ENCODE measurements at regions not wholly inside any gene's neighbourhood (a gene's known extent, or its start where the extent isn't known, plus 50 kb on each side); places are given as distances from the start of the nearest gene placed in this dataset.

DNA sequence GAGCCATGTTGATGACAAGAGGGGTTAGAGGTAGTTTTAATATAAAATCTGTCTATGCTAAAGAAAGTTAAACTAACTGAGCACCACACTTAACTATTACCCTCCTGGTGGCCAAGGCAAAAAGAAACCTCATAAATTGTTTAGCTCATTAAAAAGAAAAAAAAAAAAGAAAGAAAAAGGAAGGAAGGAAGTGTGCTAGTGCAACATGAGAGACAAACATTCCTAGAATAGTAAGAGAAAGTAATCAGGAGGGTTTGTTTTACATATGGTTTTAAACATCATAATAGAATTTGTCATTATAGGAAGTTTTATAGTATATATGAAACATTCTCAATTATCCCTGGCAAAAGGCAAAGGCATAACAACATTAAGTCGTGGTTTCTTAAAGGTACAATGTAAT lies 152.3 kb downstream of the SNX18 start:
- no peak for TF ChIP-seq ZNF274 (IDR thresholded peaks at IDR 0.05; ENCODE audit: low read depth, low read length)
- H3K4me3 ChIP-seq (ENCODE audit: low read length), result no peak overlapping the region

DNA sequence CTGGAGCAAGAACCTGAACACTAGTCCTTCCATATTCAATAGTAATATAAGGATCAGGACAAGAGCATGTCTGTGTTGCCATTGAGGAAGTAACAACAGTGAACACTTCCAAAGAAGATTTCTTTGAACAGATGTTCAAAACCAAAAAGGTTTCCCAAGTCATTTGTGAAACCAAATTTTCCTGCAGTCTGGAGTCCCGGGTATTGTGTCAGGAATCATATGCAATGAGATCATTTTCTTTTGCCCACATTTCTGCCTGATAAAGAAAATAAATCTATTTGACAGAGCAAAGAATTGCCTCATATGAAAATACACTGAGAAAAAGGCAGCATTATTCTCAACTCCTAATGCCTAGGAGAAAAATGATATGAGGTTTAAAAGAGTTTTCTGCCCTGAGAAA lies 151.7 kb downstream of the SNX18 start:
- TF ChIP-seq ZNF274 (IDR thresholded peaks at IDR 0.05; ENCODE audit: low read depth, low read length), result no peak
- no peak overlapping the region for H3K4me3 ChIP-seq (ENCODE audit: low read length)

DNA sequence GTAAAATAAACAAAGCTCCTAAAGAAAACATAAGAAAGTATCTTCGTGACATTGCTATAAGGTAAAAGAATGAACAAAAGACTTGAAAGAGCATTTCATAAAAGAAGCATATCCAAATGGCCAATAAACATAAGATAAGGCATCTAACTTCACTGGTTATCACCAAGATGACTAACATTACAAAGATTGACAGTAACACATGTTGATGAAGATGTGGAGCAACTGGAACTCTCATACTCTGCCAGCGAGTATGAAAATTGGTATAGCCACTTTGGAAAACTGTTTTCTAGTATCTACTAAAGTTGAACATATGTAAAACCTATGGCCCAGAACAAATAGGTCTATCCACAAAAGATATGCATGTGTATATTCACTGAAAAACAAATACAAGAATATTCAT lies 150.5 kb downstream of the SNX18 start:
- H3K4me3 ChIP-seq (ENCODE audit: low read length), result no peak overlapping the region

DNA sequence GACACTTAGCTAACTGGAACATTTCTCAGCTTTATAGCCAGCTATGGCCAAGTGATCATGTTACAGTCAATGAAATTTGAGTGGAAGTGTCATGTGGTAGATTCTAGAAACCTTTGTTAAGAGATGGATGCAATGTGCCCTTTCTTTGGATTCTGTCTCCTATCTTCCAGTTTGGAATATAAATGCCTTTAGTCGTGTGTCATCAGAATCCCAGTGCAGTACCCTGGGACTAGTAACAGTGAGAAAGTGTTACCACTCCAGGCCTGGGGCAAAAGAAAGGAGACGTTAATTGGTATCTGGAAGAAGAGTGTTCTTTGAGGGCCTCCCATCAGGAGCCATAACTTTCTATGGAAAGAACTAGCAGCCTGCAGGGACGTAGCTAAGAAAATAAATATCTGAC lies 149.6 kb downstream of the SNX18 start:
- H3K4me3 ChIP-seq (ENCODE audit: low read length), result no peak overlapping the region
- no peak for TF ChIP-seq ZNF274 (IDR thresholded peaks at IDR 0.05; ENCODE audit: low read depth, low read length)

More for the DNA sequence above, 150.5 kb downstream of the SNX18 start:
- TF ChIP-seq ZNF274 (IDR thresholded peaks at IDR 0.05; ENCODE audit: low read depth, low read length), result no peak

DNA sequence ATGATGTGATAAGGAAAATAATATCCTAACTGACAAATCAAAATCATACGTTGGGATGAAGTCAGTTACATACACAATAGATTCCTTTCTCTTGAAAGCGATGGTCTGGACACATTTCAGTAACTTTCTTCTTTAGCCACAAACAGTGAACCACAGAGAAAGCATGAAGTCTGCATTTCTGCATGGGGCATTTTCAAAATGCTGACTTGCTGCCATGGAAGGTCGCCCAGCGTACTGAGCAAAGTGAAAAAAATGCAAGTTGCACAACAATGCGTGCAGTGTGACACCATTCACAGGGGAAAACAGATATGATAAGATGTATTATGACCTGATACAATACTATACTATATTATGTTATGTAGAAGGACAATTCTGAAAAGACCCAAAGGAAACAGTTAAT lies 146.3 kb downstream of the SNX18 start:
- no peak overlapping the region for H3K4me3 ChIP-seq (ENCODE audit: low read length)
- TF ChIP-seq ZNF274 (IDR thresholded peaks at IDR 0.05; ENCODE audit: low read depth, low read length), result no peak

DNA sequence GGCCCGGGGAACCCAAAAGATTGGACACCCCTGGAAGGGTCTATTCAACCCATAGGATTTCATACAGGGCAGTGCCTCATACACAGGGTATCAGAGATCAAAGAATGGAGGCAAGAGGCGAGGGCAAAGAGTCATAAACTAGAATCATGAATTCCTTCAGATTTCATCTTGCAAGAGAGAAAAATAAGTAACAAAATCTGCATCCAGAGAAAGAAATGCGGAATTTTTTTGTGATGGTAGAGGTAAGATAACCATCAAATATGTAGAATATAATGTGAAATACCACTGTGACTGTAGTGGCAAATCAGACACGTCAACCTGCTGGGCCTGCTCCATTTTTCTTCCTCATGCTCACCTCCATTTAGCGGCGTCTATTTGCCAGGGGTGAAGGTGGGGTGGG lies 143.6 kb downstream of the SNX18 start:
- TF ChIP-seq ZNF274 (IDR thresholded peaks at IDR 0.05; ENCODE audit: low read depth, low read length), result no peak
- no peak overlapping the region for H3K4me3 ChIP-seq (ENCODE audit: low read length)

DNA sequence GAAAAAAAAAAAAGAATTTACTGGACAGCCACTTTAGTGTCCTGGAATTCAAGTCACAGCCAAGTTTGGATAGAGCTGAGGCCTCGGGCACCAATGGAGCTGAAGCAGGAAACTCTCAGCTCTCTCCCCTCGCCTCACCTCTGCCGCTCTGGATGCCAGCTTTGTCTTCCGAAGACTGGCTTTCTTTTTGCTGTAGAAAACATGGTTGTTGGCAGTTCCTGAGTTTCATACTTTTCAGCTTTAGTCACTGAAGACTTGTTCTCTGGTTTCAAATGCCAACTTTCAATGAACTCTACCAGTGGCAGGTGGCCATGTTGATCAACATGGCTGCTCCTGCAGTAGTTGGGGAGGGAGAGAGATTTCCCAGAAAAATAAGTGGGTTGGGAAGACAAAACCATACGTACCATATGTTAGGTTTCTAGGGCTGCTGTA lies 142.2 kb downstream of the SNX18 start:
- H3K4me3 ChIP-seq (ENCODE audit: low read length), result no peak overlapping the region
- no peak for TF ChIP-seq ZNF274 (IDR thresholded peaks at IDR 0.05; ENCODE audit: low read depth, low read length)

DNA sequence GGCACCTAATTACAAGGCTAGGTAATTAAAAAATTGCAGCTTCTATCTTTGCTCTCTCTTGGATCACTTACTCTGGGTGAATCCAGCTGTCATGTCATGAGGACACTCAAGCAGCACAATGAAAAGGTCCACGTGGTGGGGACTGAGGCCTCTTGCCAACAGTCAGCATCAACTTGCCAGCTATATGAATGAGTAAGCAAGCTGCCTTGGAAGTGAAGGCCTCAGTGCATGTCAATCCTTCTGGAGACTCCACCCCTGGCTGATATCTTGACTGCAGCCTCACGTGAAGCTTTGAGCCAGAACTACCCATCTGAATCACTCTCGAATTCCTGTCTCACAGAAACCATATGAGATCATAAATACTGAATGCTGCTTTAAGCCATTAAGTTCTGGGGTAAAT lies 140.5 kb downstream of the SNX18 start:
- no peak for TF ChIP-seq ZNF274 (IDR thresholded peaks at IDR 0.05; ENCODE audit: low read depth, low read length)

DNA sequence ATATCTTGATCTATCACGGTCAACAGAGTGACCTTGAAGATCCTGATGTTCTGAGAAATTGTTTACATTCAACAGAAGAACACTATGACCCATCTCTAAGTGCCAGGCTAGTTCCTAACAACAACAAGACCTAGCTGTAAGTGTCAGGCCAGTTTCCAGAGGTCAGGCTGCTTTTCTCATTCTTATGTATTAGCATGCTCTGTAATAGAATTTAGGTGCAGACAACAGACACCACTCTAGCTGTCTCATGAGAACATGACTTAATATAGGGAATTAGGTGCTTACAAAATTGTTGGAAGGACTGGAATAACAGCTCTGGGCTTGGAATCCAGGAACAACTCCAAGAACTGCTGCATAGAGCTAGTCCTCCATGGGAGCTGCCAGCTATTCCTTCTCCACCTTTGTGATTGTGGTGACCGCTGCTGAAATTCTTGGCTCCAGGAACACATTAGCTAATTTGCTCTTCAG lies 138.7 kb downstream of the SNX18 start:
- TF ChIP-seq ZNF274 (IDR thresholded peaks at IDR 0.05; ENCODE audit: low read depth, low read length), result no peak

More for the DNA sequence above, 140.5 kb downstream of the SNX18 start:
- H3K4me3 ChIP-seq (ENCODE audit: low read length), result no peak overlapping the region

DNA sequence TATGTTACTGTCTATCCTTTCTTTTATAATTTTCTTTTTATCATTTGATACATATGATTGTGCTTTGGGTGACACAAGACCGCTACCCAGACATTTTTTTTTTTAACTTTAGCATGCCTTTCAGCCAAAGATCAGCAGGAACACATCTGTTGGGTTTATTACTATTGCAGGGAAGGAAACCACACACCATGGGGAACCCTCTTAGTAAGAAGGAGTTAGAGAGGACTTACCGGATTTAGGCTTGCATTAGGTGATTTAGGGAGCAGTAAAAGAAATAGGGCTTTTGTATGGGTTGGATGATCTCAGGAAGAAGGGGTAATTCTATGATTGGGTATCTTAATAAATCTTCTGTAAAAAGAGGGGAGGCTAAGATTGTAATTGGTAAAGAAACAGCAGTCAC lies 138.2 kb downstream of the SNX18 start:
- no peak overlapping the region for H3K4me3 ChIP-seq (ENCODE audit: low read length)
- TF ChIP-seq ZNF274 (IDR thresholded peaks at IDR 0.05; ENCODE audit: low read depth, low read length), result no peak

More for the DNA sequence above, 138.7 kb downstream of the SNX18 start:
- H3K4me3 ChIP-seq (ENCODE audit: low read length), result no peak overlapping the region

DNA sequence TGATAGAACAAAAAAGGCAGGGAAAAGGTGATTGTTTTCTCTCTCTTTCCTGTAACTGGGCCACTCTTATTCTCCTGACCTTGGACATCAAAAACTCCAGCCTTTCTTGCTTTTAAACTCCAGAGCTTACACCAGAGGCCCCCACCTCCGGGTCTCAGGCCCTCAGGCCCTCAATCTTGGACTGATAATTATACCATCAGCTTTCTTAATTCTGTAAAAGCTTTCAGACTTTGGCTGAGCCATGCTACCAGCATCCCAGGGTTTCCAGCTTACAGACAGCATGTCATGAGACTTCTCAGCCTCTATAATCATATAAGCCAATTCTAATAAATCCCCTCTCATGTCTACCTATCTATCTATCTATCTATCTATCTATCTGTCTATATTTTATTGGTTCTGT lies 137.7 kb downstream of the SNX18 start:
- no peak for TF ChIP-seq ZNF274 (IDR thresholded peaks at IDR 0.05; ENCODE audit: low read depth, low read length)
- H3K4me3 ChIP-seq (ENCODE audit: low read length), result no peak overlapping the region

DNA sequence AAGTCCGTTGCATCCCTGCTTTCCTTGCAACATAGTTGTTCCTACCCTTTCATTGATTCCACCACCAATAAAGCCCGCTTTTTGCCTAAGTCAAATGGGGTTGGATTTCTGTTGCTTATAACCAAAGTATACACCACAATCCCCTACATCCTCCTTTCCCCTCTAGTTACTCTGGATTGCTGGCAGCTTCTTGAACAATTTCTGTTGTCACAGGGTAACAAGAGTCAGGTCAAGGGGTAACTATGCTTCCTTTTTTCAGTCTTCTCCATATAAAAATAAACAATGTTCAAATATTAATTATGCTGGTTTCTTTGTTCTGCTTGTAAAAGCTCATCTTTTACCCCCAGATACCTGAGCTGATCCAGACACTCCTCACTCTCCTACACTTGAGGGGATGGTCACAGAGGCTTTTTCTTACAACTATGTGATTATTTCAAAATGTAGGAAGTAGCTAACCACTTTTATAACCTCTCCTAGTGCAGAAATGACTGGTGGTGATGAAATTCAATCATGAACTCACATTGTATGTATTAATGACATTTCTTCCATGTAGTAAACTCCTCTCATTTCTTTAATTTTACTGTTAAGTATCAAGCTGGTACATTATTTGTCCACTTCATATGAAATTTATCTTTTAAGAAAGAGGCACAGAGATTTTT lies 136.5 kb downstream of the SNX18 start:
- TF ChIP-seq ZNF274 (IDR thresholded peaks at IDR 0.05; ENCODE audit: low read depth, low read length), result no peak
- no peak overlapping the region for H3K4me3 ChIP-seq (ENCODE audit: low read length)

DNA sequence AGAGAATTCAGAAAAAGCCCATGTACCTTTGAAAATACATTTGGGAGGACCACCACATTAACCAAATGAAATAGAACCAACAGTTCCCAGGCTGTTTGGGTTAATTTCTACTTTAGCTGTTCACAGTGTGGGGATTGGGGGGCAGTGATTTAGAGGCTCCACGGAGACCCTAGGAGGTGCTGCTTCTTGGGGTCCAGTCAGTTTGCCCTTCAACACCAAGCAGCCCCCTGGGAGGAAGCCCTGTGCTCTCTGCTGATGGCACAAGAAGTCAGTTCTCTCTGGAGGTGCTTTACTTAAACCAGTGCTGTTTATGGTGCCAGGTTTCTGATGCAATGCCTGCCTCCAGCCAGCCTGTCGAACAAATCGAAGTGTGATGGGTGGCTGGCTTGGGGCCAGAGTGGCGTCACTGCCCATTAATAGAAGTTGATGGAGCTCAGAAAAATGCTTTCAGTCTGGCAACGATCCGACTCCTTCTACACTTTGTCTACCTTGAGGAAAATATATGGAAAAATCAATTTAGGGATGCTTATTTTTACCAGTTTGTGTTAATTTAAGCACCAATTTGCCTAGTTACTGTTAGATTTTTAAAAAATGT lies 134.0 kb downstream of the SNX18 start:
- H3K4me3 ChIP-seq (ENCODE audit: low read length), result no peak overlapping the region
- TF ChIP-seq ZNF274 (IDR thresholded peaks at IDR 0.05; ENCODE audit: low read depth, low read length), result no peak

DNA sequence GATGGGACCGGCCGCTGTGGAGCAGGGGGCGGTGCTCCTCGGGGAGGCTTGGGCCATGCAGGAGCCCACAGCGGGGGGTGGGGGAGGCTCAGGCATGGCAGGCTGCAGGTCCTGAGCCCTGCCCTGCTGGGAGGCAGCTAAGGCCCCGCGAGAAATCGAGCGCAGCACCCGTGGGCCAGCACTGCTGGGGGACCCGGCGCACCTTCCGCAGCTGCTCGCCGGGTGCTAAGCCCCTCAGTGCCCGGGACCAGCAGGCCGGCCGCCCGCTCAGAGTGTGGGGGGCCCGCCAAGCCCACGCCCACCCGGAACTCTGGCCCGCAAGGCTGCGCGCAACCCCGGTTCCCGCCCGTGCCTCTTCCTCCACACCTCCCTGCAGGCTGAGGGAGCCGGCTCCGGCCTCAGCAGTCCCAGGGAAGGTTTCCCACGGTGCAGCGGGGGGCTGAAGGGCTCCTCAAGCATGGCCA lies 131.5 kb downstream of the SNX18 start:
- no peak overlapping the region for H3K4me3 ChIP-seq (ENCODE audit: low read length)
- no peak for TF ChIP-seq ZNF274 (IDR thresholded peaks at IDR 0.05; ENCODE audit: low read depth, low read length)

DNA sequence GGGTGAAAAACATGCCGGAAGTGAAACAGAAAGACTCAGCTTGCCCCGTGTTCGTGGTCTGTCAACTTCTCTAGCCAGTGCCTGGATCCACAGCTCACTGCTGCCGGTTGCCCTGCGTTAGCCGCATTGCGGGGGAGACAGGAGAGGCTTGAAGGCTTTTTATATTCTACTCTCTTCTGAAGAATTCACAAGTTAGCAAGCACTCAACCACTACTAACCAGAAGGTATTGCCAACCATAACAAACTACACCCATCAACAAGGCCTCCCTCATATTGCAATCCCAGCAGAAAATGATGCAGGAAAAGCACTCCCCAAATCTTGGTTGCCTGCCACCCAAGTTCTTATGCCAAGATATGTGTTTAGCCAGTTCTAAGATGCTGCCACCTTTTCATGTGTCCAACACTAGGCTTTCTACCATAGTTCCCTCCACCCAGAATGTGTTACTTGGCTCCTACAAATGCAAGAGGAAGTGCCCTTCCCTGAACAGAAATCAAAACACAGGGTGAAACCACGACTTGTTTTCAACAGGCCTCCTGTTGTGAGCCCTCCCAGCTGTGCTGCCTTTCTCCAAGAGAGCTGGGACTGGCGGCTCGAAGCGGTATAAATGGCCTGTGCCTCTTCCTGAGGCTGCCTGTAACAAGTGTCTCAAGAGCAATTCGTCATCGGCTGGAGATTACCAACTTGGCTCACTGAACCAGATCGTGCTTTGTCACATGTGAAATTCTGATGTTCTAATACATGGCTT lies 129.0 kb downstream of the SNX18 start:
- H3K4me3 ChIP-seq (ENCODE audit: low read length), result peak overlapping the region; percentile 8; the same call in 1 of the 2 replicates
- TF ChIP-seq ZNF274 (IDR thresholded peaks at IDR 0.05; ENCODE audit: low read depth, low read length), result no peak

All from GM08714 (cell line).